ENCODE measurements at regions not wholly inside any gene's neighbourhood (a gene's known extent, or its start where the extent isn't known, plus 50 kb on each side); places are given as distances from the start of the nearest gene placed in this dataset.
A peak's percentile ranks its signal among the peaks of the same experiment; 100 is the strongest.

DNA sequence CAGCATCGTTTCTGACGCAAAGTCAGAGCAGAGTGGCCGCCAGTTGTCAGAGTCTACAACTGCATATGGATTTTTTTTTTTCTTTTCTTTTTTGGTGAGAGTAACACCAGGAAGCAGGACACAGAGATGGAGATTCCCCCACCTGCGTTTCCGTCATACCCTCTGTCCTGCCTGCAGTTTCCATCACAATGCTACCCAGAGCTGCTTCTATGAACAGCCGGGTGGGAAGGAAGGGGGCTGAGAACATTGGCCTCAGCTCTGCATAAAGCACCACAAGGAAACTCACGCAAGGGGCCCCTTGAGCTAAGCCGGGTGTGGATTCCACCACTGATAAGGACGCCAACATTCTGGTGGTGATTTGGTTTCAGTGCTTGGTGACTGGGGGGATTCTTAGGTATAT is 183.5 kb upstream of the AFDN start:
- no peak for ATAC-seq
- no peak overlapping the region for H3K4me3 Mint-ChIP-seq
- H3K36me3 Mint-ChIP-seq, result no peaks in the 10 kb centered on the region
- no peaks in the 10 kb centered on the region for H3K4me1 Mint-ChIP-seq
- peaks cover 10% of the 10 kb centered on the region for H3K9me3 Mint-ChIP-seq
- peaks cover 27% of the 10 kb centered on the region for H3K27me3 Mint-ChIP-seq
- no peak overlapping the region for H3K27ac Mint-ChIP-seq

DNA sequence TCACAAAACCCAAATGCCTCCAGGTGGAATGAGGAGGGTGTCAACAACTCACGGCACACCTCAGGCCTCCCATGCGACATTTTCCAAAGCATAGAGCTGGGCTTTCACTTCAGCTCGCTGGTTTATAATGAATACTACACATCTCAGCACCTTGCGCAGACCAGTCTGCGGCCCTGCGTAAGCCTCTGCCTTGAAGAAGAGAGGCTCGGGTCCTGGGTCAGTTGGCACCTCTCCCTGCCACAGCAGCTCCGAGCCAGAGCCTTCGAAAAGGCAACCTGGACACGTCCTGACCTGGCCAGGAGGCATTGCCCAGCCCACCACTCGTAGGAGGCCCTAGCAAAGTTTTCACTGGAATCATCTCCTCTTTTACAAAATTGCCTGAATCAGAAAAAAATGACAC is 183.0 kb upstream of the AFDN start:
- H3K4me3 Mint-ChIP-seq, result no peak overlapping the region
- ATAC-seq, result no peak
- no peak overlapping the region for H3K27ac Mint-ChIP-seq
- H3K36me3 Mint-ChIP-seq, result no peaks in the 10 kb centered on the region
- H3K27me3 Mint-ChIP-seq, result peaks cover 27% of the 10 kb centered on the region
- H3K4me1 Mint-ChIP-seq, result no peaks in the 10 kb centered on the region
- peaks cover 10% of the 10 kb centered on the region for H3K9me3 Mint-ChIP-seq

DNA sequence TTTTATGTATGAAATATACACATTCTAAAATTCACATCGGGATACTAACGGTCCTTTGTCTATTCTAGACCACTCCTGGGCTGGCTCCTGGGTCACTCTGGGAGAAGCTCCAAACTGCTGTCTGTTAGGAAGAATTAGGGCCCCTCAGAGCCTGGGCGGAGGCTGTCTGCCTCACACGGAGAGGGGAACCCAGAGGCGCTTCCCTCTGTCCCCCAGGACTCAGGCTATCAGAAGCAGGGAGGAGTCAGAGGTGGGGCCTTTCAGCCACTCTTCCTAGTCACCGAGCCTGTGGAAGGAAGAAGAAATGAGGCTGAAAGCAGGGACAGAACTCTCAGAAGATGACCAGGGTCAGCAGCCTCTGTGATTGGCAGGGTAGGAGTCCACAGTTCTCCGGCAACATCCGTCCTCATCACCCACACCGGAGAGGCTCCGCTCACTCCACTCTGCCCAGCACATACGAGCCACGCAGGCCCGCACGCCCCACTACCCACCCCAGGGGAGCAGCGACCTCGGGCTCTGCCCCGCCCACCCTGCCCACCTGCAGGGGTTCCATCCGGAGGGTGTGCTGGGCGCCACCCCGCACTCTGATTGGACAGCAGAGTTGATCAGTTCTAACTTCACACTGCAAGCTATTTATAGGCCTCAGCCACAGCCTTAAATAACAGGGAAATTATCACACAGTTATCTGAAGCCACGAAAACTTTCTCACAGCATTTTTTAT is 182.1 kb upstream of the AFDN start:
- ATAC-seq, result no peak
- H3K27me3 Mint-ChIP-seq, result peaks cover 27% of the 10 kb centered on the region
- H3K27ac Mint-ChIP-seq, result no peak overlapping the region
- H3K4me1 Mint-ChIP-seq, result no peaks in the 10 kb centered on the region
- no peak overlapping the region for H3K4me3 Mint-ChIP-seq
- H3K9me3 Mint-ChIP-seq, result peaks cover 10% of the 10 kb centered on the region
- no peaks in the 10 kb centered on the region for H3K36me3 Mint-ChIP-seq

DNA sequence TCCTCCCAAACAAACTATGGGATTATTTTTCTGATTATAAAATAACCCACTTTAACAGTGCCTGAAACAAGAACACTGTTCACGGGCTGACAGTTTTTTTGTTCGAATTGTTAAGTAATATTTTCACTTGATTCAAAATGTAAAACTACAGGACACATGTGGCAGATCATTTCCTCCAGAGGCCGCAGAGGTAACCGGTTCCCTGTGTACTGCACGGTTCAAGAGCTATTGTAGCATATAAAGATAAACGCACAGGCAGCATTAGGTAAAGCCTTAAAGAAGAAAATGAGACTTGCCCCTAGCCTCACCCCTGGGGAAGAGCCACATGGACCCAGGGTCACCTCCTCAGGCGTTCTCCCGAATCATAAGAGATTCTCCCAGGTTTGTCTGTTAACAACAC is 181.3 kb upstream of the AFDN start:
- Mint-ChIP-seq H3K9me3 (peaks cover 10% of the 10 kb centered on the region), H3K27me3 (peaks cover 27% of the 10 kb centered on the region), H3K4me1 (no peaks in the 10 kb centered on the region), H3K4me3 (no peak overlapping the region), H3K27ac (no peak overlapping the region), H3K36me3 (no peaks in the 10 kb centered on the region)
- ATAC-seq, result no peak

DNA sequence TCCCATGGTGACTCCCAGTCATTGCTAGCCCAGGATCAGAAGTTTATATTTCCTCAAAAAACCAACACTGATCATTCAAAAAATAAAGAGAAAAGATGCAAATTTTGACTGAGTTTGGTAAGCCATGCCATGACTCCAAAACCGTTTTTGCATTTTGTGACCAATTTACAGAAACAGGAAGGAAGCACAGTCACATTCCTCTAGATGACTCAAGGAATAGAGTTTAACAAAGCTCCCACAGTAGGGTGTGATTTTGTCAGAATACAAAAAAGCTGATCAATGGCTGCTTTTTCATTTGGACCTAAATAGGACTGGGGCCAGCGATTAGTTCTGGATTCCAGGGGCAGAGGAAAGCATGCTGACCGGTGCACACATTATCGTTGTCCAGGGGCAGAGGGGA is 179.4 kb upstream of the AFDN start:
- H3K36me3 Mint-ChIP-seq, result no peaks in the 10 kb centered on the region
- H3K27ac Mint-ChIP-seq, result no peak overlapping the region
- no peaks in the 10 kb centered on the region for H3K9me3 Mint-ChIP-seq
- no peaks in the 10 kb centered on the region for H3K4me1 Mint-ChIP-seq
- H3K4me3 Mint-ChIP-seq, result no peak overlapping the region
- no peak for ATAC-seq
- H3K27me3 Mint-ChIP-seq, result peaks cover 27% of the 10 kb centered on the region

DNA sequence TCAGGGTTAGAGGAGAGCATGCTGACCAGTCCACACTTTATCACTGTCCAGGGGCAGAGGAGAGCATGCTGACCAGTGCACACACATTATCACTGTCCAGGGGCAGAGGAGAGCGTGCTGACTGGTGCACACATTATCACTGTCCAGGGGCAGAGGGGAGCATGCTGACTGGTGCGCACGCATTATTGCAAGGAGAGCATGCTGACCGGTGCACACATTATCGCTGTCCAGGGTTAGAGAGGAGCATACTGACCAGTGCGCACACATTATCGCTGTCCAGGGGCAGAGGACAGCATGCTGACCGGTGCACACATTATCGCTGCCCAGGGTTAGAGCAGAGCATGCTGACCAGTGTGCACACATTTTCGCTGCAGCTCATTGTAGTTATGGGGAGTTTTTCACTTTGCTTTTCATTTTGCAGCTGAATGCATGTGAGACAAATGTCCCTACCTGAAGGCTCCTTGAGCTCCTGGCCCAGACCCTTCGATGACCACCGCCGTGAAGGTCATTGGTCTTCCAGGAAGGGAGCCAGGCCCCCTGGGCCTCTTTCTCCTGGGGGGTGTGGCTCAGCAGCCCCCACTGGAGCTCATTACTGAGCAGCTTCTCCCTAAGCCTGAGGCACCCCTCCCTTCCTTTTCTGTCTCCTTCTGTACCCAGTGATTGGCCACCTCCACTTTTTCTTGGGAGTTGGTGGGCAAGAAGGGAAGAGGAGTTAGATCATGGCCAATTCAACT is 178.8 kb upstream of the AFDN start:
- Mint-ChIP-seq H3K36me3 (no peaks in the 10 kb centered on the region), H3K4me3 (no peak overlapping the region), H3K27me3 (peaks cover 27% of the 10 kb centered on the region), H3K4me1 (no peaks in the 10 kb centered on the region), H3K9me3 (no peaks in the 10 kb centered on the region), H3K27ac (no peak overlapping the region)
- no peak for ATAC-seq

DNA sequence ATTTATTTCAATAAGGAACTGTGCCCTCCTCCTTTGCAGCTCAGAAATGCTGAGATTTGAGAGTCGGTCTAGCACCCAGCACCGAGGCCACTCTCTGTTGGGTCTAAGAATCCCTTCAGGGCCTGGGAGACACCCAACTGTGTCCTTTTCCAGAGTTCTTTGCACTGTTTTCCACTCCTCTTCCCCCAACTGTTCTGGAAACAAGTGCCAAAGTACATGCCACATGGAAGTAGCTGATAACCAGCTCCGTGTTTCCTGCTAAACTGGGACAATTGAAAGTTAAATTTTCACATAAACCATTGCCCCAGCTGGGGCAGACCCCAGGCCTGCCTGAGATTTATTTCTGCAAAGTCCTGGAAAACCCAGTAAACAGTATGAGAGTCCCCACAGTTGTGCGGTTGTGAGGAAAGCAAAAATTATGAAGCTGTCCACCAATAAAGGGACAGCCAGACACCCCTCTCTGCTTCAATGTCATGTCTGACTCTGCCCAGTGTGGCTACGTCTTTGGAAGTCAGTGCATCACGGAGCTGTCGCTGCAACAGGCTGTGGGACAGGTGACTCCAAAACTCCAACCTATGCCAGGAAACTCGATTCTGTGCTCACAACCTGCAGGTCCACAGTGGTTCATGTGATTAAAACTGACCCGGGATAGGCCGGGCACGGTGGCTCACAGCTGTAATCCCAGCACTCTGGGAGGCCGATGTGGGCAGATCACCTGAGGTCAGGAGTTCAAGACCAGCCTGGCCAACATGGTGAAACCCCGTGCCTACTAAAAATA is 178.0 kb upstream of the AFDN start:
- H3K9me3 Mint-ChIP-seq, result peaks cover 1% of the 10 kb centered on the region
- H3K27ac Mint-ChIP-seq, result no peak overlapping the region
- no peaks in the 10 kb centered on the region for H3K4me1 Mint-ChIP-seq
- no peak overlapping the region for H3K4me3 Mint-ChIP-seq
- no peak for ATAC-seq
- H3K36me3 Mint-ChIP-seq, result no peaks in the 10 kb centered on the region
- peaks cover 27% of the 10 kb centered on the region for H3K27me3 Mint-ChIP-seq

DNA sequence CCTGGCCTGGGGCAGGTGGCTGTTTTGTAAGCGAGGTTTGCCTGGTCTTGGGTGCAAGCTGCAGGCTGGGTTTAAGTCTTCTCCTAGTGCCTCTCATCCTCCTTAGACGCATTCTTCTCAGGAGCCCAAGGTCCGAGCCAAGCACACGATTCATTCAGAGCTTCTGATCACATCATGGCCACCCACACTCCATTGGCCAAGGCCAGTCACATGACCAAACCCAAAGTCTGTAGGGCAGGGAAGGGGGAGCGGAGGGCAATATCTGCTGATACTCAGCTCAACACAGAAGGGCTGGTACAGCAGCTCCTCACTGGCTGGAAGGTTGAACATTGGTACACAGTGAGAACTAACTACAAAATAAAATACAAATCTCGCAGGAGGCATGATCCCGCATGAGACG is 177.2 kb upstream of the AFDN start:
- peaks cover 27% of the 10 kb centered on the region for H3K27me3 Mint-ChIP-seq
- no peaks in the 10 kb centered on the region for H3K36me3 Mint-ChIP-seq
- H3K4me1 Mint-ChIP-seq, result no peaks in the 10 kb centered on the region
- peaks cover 2% of the 10 kb centered on the region for H3K9me3 Mint-ChIP-seq
- no peak overlapping the region for H3K27ac Mint-ChIP-seq
- no peak for ATAC-seq
- H3K4me3 Mint-ChIP-seq, result no peak overlapping the region

DNA sequence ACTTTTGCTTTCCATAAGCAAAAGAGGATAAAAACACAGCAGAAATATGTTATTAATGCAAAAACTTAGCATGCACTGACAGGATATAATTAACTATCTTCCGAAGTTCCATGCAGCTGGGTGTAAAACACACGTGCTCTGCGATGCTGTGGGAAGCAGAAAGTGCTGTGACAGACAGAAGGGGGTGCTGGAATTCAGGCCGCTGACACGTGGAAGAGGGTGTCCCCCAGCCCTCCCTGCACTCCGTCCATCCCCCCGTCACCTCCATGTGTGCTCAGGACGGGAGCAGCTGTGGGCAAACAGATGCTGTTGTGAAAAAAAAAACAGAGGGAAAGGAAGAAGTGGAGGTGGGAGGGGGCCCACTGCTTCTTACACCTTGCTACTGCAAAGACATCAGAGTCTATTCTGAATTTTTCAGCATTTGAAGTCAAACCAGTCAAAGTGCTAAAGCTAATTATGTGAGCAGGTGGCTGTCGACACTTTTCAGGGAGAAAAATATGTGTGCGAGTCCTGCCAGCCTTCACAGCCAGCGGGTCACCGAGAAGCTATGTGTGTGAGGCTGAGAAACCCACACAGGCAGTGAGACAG is 175.9 kb upstream of the AFDN start:
- Mint-ChIP-seq H3K4me3 (no peak overlapping the region), H3K9me3 (peaks cover 2% of the 10 kb centered on the region), H3K27ac (no peak overlapping the region), H3K36me3 (no peaks in the 10 kb centered on the region), H3K4me1 (no peaks in the 10 kb centered on the region), H3K27me3 (peaks cover 15% of the 10 kb centered on the region)
- no peak for ATAC-seq

DNA sequence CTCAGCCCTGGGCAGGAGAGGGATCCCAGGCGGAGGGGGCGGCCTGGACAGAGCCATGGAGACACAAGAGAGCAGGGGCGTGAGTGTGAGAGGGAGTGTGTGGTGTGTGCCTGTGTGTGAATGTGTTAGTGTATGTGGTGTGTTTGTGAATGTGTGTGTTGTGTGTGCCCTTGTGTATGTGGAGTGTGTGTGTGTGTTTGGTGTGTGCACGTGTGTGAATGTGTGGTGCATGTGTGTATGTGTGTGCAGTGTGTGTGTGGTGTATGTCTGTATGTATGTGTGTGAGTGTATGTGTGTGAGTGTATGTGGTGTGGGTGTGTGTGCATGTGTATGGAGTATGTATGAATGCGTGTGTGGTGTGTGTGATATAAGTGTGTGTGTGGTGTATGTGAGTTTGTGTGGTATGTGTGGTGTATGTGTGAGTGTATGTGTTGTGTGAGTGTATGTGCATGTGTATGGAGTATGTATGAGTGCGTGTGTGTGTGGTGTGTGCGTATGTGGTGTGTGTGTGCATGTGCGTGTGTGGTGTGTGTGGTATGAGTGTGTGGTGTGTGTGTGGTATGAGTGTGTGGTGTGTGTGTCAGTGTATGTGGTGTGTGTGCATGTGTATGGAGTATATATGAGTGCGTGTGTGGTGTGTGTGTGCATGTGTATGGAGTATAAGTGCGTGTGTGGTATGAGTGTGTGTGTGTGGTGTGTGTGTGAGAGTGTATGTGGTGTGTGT is 175.2 kb upstream of the AFDN start:
- no peak for ATAC-seq
- Mint-ChIP-seq H3K36me3 (no peaks in the 10 kb centered on the region), H3K4me3 (no peak overlapping the region), H3K4me1 (no peaks in the 10 kb centered on the region), H3K27me3 (peaks cover 8% of the 10 kb centered on the region), H3K27ac (no peak overlapping the region), H3K9me3 (peaks cover 2% of the 10 kb centered on the region)

DNA sequence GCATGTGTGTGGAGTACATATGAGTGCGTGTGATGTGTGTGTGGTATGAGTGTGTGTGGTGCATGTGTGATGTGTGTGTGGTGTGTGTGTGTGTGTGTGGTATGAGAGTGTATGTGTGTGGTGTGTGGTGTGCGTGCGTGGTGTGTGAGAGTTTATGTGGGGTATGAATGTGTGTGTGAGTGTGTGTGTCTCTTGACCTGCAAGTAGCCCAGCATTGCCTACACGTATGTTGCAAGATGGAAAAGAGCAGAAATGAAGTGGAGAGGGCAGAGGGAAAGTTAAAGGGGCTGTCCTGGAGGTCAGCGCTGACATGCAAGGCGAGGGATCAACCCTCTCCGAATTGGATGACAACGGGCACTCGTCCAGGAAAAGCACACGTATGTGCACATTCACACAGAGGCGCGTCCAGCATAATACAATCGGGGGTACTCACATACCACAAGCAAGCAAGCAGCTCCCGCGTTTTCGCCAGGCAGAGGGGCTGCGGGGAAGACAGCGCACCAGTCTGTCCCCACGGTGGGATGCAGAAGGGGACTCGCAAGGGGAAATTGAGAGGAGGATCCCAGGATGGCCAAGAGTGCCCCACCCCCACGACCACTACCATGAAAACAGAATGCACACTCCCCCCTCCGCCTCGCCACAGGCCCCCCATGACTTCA is 174.5 kb upstream of the AFDN start:
- no peak for ATAC-seq
- H3K36me3 Mint-ChIP-seq, result no peaks in the 10 kb centered on the region
- H3K4me3 Mint-ChIP-seq, result no peak overlapping the region
- no peak overlapping the region for H3K27ac Mint-ChIP-seq
- peaks cover 2% of the 10 kb centered on the region for H3K9me3 Mint-ChIP-seq
- no peaks in the 10 kb centered on the region for H3K4me1 Mint-ChIP-seq
- H3K27me3 Mint-ChIP-seq, result peaks cover 6% of the 10 kb centered on the region

DNA sequence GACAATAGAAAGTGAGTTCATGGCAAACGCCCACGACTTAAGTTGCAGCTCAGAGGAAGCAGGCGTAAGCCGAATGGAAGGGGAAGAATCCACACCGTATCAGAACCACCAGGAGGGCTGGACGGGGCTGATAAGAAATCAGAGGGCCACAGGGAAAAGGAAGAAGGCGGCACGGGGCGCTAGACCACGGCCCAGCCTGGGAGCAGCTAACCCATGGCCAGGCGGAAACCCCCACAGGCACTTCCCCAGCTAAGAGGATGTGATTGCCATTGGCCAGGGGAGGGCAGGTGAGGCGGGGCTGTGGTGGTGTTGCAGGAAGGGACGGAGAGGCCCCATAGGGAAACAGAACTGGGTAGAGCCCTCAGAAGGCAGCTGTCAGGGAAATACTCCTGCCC is 174.0 kb upstream of the AFDN start:
- no peak overlapping the region for H3K4me3 Mint-ChIP-seq
- no peak overlapping the region for H3K27ac Mint-ChIP-seq
- ATAC-seq, result peak; percentile 24
- peaks cover 2% of the 10 kb centered on the region for H3K9me3 Mint-ChIP-seq
- peaks cover 1% of the 10 kb centered on the region for H3K27me3 Mint-ChIP-seq
- H3K36me3 Mint-ChIP-seq, result no peaks in the 10 kb centered on the region
- no peaks in the 10 kb centered on the region for H3K4me1 Mint-ChIP-seq

DNA sequence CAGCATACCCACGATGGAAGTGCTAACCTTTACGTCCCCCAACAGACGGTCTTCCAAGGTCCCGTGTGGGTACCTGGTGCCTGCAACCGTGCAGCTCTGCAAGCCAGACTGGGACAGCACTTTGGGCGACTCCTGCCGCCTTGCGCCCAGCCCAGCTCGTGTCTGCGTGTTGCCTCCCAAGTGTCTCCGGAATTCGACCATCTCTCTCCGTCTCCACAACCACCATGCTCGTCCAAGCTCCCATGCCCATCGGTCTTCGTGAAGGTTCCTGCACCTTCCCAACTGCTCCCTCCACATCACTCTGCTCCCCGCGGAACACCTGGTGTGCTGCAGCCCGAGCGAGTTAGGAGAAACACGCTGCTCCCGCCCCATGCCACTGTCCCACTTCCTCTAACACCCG is 173.2 kb upstream of the AFDN start:
- no peaks in the 10 kb centered on the region for H3K4me1 Mint-ChIP-seq
- no peaks in the 10 kb centered on the region for H3K27me3 Mint-ChIP-seq
- peaks cover 2% of the 10 kb centered on the region for H3K9me3 Mint-ChIP-seq
- no peak overlapping the region for H3K27ac Mint-ChIP-seq
- no peaks in the 10 kb centered on the region for H3K36me3 Mint-ChIP-seq
- ATAC-seq, result no peak
- H3K4me3 Mint-ChIP-seq, result no peak overlapping the region

DNA sequence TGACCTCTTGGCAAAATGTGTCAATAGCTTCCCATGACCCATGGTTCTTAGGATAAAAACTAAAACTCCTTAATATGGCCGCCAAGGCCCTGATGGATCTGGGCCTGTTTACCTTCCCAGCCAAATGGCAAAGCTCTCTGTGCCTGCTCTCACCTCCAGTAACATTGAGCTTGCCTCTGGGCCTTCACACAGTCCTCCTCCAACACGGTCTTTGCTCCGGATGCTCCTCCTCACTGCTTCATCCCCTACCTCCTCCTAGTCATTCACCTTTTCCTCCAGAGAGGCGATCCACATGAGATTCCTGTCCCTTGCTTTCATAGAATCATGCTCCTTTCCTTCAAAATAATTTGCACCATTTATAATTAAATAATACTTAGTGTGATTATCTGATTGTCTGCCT is 172.3 kb upstream of the AFDN start:
- no peak for ATAC-seq
- Mint-ChIP-seq H3K27me3 (no peaks in the 10 kb centered on the region), H3K9me3 (peaks cover 2% of the 10 kb centered on the region), H3K36me3 (no peaks in the 10 kb centered on the region), H3K4me1 (no peaks in the 10 kb centered on the region), H3K27ac (no peak overlapping the region), H3K4me3 (no peak overlapping the region)

All from stimulated activated memory B cell treated with anti-CD40 and anti-IgM and Interleukin-4, amounts not matched to agents 10 μg/mL and 1 μg/mL and 100 μg/mL, for 72 hours (primary cell).